NB4 (cell line): ENCODE measurements at regions not wholly inside any gene's neighbourhood (a gene's known extent, or its start where the extent isn't known, plus 50 kb on each side); places are given as distances from the start of the nearest gene placed in this dataset.
A peak's percentile ranks its signal among the peaks of the same experiment; 100 is the strongest.

Source experiments
- DNase-seq: peaks from one replicate; pipeline ENCODE4 v3.0.0; 2010; ENCODE audit warnings: low read depth
- H3K4me3 ChIP-seq: one replicate; pipeline ENCODE4 v1.5.1; 2011; ENCODE audit warnings: mild to moderate bottlenecking, low read depth, low read length, moderate library complexity
- MYC ChIP-seq: IDR thresholded peaks from 2 replicates; pipeline ENCODE4 v1.6.1; 2011; ENCODE audit warnings: low read depth, low read length
- POLR2A ChIP-seq: IDR thresholded peaks from 2 replicates; pipeline ENCODE4 v1.6.1; 2011; ENCODE audit warnings: mild to moderate bottlenecking; ENCODE audit not compliant: insufficient read length; ENCODE audit errors: extremely low read depth
- TF ChIP-seq, protein P1 (sequence below): IDR thresholded peaks from one replicate; pipeline ENCODE4 v1.5.1; 2012; ENCODE audit warnings: low read depth, low read length
- TF ChIP-seq, protein P2 (sequence below): IDR thresholded peaks from 2 replicates; pipeline ENCODE4 v1.6.1; 2011; ENCODE audit warnings: low read depth, low read length

DNA sequence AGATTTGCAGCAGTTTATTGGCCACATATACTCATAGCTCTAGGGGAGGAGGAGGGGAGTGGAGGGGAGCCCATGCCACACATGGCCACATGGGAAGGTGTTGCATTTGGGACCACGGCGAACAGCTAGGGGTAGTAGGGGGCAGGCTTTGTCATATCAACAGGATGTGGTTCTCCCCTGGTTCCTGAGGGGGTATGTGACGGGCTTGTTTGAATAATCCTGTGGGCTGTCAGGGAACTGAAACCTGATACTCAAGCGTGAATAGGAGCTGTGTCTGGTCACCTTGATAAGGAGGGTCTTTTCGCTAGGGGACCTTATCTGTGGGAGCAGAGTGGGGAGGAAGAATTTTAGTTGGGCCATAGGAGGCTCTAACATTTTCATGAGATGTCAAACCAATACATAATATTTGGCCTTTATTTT is 264.7 kb downstream of the CTH start:
- H3K4me3 ChIP-seq, result no peak overlapping the region
- peak; percentile 4 for DNase-seq
- TF ChIP-seq, protein P1, sequence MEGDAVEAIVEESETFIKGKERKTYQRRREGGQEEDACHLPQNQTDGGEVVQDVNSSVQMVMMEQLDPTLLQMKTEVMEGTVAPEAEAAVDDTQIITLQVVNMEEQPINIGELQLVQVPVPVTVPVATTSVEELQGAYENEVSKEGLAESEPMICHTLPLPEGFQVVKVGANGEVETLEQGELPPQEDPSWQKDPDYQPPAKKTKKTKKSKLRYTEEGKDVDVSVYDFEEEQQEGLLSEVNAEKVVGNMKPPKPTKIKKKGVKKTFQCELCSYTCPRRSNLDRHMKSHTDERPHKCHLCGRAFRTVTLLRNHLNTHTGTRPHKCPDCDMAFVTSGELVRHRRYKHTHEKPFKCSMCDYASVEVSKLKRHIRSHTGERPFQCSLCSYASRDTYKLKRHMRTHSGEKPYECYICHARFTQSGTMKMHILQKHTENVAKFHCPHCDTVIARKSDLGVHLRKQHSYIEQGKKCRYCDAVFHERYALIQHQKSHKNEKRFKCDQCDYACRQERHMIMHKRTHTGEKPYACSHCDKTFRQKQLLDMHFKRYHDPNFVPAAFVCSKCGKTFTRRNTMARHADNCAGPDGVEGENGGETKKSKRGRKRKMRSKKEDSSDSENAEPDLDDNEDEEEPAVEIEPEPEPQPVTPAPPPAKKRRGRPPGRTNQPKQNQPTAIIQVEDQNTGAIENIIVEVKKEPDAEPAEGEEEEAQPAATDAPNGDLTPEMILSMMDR, result no peak
- TF ChIP-seq MYC (0 out of 2 replicates have a peak, but pooled peaks have one; percentile 22), POLR2A (no peak)
- TF ChIP-seq, protein P2, sequence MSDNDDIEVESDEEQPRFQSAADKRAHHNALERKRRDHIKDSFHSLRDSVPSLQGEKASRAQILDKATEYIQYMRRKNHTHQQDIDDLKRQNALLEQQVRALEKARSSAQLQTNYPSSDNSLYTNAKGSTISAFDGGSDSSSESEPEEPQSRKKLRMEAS, result no peak

DNA sequence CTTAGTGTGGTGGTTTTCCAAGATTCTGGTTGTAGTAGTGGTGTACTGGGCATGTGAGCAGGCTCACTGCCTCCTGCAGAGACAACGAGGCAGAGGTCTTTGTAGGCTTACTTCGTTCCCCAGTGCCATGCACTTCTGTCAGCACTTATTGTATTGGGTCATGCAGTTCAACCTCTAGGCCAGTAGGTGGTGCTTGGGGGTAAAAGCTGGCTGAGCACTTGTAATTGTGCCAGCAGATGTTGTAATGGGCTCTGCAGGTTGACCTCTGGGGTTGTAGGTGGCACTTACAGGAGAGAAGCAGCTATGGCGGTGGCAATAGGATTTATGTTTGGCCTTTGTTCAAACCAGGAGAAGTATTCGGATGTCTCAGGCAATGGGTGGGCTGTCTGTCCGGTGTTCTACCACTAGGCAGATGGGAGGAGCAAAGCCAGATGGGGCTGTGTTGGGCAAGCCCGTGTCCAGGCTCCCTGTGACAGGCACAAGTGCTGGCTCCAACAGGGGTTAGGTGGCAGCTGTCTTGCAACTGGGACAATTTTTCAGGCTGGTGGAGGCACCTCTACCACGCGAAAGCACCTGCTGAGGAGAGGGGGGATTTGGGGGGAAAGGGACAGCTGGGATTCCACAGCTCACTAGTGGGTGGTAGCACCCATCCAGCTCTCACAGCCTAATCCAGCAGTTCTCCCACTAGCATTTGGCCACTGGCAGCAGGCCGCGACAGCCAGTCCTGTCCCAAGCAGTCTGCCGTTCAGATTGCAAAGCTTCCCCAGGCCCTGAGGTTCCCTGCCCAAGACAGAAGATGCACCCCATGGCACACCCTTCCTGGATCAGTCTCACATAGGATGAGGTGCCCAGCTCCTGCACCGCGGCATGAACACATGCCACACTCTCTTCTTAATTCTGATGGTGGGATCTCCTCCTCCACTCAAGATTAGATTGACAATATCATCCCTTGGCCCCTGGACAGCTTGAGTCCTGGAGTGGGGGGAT is 274.5 kb downstream of the CTH start:
- TF ChIP-seq, protein P2, result peak; percentile 43
- no peak for TF ChIP-seq POLR2A
- 0 out of 2 replicates have a peak, but pooled peaks have one; percentile 32 for TF ChIP-seq MYC
- TF ChIP-seq, protein P1, result peak; percentile 84
- DNase-seq, result peak; percentile 67
- H3K4me3 ChIP-seq, result no peak overlapping the region

DNA sequence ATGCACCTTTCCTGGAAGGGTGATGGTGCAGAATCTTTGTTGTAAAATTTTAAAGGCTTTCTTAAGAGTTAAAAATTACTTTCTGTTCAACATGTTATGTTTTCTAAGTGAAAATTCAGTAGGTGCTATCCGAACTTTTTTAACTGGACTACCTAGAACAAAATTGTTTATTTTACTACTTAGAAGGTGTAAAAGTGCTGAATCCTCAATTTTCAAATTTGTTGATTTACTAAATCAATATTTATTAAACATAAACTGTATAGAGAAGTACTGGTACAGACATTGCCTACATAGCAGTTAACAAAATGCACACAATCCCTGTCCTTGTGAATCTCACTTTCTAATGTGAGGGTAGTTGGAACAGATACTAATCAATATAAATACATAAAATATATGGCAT is 277.5 kb downstream of the CTH start:
- TF ChIP-seq, protein P2, result no peak
- TF ChIP-seq, protein P1, result no peak
- no peak for TF ChIP-seq POLR2A
- no peak for TF ChIP-seq MYC
- H3K4me3 ChIP-seq, result no peak overlapping the region
- DNase-seq, result no peak

DNA sequence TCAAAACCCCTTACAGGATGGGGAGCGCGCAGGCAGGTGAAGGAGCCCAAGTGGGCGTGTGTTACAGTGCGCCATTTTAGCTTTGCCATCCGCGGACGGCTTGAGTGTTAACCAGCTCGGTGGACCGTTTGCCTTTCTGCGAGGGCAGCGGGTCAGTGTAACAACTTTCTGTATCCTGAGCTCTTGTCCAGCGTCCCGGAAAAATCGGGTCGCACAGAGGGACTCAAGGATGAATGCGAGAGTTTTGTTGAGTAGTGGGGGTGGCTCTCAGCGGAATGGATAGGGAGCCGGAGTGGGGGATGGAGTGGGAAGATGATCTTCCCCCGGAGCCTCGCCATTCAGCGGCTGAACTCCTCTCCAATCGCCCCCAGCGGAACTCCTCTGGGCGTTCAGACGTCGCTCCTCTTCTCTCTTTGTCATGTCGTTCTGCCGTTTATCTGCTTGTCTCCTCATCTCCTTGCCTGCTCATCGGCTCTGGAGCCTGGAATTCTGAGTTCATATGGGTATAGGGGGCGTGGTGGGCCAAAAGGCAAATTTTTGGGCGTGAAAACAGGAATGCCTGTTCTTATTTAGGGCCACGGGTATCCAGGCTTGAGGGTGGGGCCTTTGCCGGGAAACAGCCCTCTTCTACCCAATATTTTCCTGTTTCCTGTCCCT is 295.4 kb downstream of the CTH start:
- H3K4me3 ChIP-seq, result no peak overlapping the region

DNA sequence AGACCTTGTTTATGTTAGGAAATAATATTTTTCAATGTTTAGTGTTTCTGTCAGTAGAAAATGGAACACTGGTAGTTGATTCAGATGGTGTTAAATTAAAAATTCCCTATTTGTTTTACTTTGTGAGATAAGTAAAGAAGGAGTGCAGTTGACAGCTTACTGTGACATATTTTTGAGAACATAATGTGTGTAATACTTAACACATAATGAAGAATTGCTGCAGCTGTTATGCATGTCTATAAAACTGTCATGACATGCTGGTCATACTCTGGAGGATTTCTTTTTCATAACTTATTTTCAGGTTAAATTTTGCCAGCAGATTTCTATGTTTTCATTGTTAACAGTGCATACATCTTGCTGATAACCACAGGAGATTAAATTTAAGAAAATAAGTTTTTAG is 296.1 kb downstream of the CTH start:
- DNase-seq, result no peak
- TF ChIP-seq, protein P1, result no peak
- TF ChIP-seq, protein P2, result no peak
- TF ChIP-seq POLR2A, result no peak
- TF ChIP-seq MYC, result no peak
- H3K4me3 ChIP-seq, result no peak overlapping the region

More for the DNA sequence above, 295.4 kb downstream of the CTH start:
- no peak for DNase-seq
- TF ChIP-seq, protein P2, result no peak
- TF ChIP-seq MYC (no peak), POLR2A (no peak)
- TF ChIP-seq, protein P1, result no peak
